ENCODE measurements at regions not wholly inside any gene's neighbourhood (a gene's known extent, or its start where the extent isn't known, plus 50 kb on each side); places are given as distances from the start of the nearest gene placed in this dataset.

- DNase-seq (ENCODE audit: low spot score) = no peak
Observed at GRCh38 chr3:110227991-110228390, 843.6 kb upstream of the NECTIN3 start.

DNA sequence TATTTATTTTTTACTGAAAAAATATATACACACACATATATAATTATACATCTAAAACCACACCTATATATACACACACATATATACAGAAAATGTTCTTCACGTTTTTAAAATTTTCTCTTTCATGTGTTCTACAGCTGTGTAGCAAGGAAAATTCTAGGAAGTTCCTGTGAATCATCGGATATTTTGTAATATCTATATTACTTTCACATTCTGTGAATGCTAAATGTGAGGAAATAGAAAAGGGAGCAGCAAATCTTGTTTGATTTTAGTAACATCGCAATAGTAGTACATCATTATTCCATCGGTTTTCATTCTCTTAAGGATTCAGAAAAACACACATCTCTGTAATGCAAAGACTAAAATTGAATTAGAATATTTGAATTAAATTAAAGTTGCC, 836.8 kb upstream of the NECTIN3 start:
- DNase-seq (ENCODE audit: low spot score) = no peak

GRCh38 chr3:110236976-110237610, 834.5 kb upstream of the NECTIN3 start:
- DNase-seq (ENCODE audit: low spot score) = no peak

- no peak for DNase-seq (ENCODE audit: low spot score)
Observed at GRCh38 chr3:110243081-110243480, 828.5 kb upstream of the NECTIN3 start.

- DNase-seq (ENCODE audit: low spot score) = no peak
Observed at GRCh38 chr3:110246796-110247376, 824.7 kb upstream of the NECTIN3 start.

DNA sequence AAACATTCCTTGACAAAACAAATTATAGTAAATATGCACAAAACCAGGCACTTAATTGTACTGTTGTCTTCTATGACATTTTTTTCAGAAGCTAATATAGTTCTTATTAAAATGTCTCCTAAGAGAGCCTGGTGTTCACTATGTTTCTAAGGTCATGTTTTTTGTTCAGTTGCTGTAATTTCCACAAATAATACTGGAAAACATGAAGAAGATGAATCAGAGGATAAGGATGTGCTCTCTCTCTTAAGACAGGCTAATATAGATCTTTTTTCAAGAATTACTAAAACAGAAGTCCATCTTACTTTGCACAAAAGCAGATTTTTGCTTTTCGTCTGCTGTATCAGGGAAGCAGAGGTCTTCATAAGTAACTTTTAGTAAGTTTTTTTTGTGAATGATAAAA, 823.0 kb upstream of the NECTIN3 start:
- DNase-seq (ENCODE audit: low spot score) = no peak

GRCh38 chr3:110253794-110254193, 817.8 kb upstream of the NECTIN3 start:
- DNase-seq (ENCODE audit: low spot score) = no peak

DNA sequence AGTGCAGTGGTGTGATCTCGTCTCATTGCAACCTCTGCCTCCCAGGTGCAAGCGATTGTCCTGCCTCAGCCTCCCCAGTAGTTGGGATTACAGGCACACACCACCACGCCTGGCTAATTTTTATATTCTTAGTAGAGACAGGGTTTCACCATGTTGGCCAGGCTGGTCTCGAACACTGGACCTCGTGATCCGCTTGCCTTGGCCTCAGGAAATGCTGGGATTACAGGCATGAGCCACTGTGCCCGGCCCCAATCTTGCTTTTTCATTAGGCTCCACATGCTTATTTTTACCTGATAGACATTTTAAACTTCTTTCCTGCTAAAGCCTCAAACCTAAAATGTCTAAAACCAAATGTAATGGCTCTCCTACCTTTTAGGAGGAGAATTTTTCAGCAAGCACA, 817.0 kb upstream of the NECTIN3 start:
- DNase-seq (ENCODE audit: low spot score) = no peak

DNA sequence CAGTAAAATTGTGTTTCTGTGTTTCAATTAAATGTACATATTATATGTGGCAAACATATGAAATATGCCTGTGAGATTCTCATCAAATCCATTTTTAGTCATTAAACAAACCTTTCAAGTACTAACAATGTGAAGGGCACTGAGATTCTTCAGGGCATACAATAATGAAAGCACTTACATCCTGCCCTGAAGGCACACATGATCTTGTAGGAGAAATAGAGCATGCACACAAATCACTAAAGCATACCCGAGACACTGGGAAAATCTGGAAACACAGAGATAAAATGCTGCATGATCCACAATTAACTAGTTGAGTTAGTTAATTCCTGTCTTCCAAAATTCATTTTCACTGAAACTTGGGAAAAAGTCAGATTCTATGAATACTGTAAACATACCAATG, 810.5 kb upstream of the NECTIN3 start:
- no peak for DNase-seq (ENCODE audit: low spot score)

DNA sequence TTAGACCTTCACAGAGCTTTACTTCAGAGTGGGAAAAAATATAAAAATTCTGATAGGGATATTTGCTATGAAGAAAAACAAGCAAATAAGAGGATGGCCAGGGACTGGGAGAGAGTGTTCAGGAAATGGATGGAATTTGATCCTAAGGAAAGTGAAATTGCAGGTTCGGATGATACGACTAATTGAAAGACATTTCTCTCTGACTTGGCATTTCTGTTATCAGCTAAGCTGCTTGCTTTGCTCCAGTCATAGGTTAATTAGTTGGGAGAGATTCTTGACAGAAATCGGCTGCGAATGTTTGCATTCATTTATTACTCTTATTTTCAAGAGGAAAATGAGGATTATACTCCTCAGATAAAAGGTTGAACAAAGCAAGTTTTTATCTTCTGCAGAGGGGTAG, 808.7 kb upstream of the NECTIN3 start:
- no peak for DNase-seq (ENCODE audit: low spot score)

GRCh38 chr3:110265302-110265701, 806.3 kb upstream of the NECTIN3 start:
- DNase-seq (ENCODE audit: low spot score) = no peak

DNA sequence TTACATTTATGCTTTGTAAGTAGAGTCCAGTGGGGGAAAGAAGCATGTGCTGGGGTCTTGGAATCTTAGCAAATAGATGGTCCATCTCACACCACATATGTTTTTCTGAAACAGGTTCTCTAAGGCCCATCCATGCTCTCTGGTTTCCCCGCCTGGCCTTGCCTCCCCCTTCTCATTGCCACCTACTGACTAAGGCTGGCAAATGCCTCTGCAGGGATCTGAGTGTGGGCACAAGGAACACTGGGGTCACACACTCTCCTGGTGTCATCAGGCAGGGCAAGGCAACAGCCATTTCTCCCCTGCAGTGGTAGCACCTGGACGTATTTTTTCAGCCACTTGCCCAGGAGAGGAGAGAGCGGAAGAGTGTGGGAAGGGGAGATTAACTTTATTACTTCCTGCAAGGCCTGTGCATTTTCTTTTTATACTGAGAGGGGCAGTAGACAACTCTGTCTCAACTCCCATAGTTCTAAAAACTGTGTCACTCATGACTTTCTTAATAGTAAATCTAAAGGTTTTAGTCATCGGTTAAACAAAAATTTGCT, 804.2 kb upstream of the NECTIN3 start:
- DNase-seq (ENCODE audit: low spot score) = no peak

DNA sequence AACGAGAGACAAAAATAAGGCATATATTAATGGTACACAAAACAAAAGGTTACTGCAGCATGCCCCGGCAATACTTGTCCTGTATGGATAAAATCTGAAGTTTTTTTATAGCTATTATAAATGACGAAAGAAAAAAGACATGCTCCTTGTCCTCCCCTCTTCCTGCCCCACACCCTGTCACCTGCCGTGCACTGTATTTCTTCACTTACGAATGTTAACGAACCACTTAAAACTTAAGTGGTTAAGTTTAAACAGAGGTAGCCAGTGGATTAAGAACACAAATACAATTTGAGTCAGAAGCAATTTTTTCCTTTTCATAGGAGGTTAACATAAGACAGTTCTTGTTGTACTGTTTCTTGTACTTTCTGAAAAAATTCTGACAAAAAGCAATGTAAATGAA, 799.1 kb upstream of the NECTIN3 start:
- no peak for DNase-seq (ENCODE audit: low spot score)

GRCh38 chr3:110291886-110292501, 779.6 kb upstream of the NECTIN3 start:
- DNase-seq (ENCODE audit: low spot score) = no peak

GRCh38 chr3:110293660-110294059, 778.0 kb upstream of the NECTIN3 start:
- DNase-seq (ENCODE audit: low spot score) = no peak

GRCh38 chr3:110296885-110297284, 774.7 kb upstream of the NECTIN3 start:
- DNase-seq (ENCODE audit: low spot score) = no peak

GRCh38 chr3:110301781-110302180, 769.8 kb upstream of the NECTIN3 start:
- no peak for DNase-seq (ENCODE audit: low spot score)

- no peak for DNase-seq (ENCODE audit: low spot score)
Observed at GRCh38 chr3:110307065-110307809, 764.4 kb upstream of the NECTIN3 start.

DNA sequence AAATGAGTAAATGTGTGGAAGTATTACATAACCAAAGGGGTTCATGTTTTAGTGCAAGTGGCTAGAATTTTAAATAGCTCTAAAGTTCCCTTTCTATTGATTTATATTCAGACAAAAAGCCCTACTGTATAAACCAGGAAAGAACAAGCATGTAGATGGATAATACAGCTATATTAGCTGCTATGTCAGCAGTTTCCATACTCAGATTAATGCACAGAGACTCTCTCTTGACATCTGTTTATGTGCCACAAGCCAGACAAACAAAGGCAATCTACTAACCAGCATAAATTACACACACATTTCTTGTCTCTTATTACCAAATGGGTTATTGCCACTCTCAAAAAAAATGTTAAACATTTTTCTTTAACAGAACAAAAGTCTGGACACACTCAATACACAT, 760.1 kb upstream of the NECTIN3 start:
- DNase-seq (ENCODE audit: low spot score) = no peak

DNA sequence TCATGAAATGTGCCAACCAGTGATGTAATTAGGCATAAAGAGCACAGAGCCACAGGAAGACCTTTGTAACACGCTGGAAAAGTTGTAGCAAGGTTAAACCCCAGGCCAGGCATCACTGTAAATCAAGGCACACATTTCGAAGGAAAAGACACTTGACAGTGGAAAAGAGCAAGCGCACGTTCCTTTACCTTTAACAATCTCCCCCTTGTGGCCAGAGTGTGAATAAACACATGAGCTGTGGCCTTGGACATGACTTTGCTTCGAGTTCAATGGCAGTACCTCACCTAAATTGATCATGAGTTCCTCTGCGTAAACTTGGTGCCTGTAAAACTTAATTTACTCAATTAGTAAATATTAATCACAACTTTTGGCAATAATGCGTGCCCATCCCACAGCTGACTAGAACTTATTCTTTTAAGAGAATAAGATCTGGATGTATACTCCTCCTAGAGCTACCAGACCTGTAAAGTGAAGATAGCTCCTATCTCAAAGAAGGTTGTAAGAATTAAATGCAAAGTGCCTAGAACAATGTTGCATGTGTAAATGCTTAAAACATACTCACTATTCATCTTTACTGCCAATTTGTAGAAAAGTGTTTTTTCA, 757.0 kb upstream of the NECTIN3 start:
- DNase-seq (ENCODE audit: low spot score) = peak; percentile 77

- no peak for DNase-seq (ENCODE audit: low spot score)
Observed at GRCh38 chr3:110318108-110318507, 753.5 kb upstream of the NECTIN3 start.

GRCh38 chr3:110323349-110323748, 748.3 kb upstream of the NECTIN3 start:
- no peak for DNase-seq (ENCODE audit: low spot score)
